Astrocyte (in vitro differentiated cells and primary cell): ENCODE measurements at regions not wholly inside any gene's neighbourhood (a gene's known extent, or its start where the extent isn't known, plus 50 kb on each side); places are given as distances from the start of the nearest gene placed in this dataset.

Experiments
- DNase-seq: peaks from one replicate; pipeline ENCODE4 v3.0.0-alpha.2; 2010; ENCODE audit warnings: low read depth
- FAIRE-seq: peaks from 2 replicates; lab custom pipeline; 2011; peaks lifted over from hg19 to GRCh38; lab: Jason Lieb, UNC
- H2AFZ ChIP-seq: 2 replicates; pipeline ENCODE4 v1.6.0; 2012; ENCODE audit warnings: low read depth, low read length, inconsistent platforms
- H3K27ac ChIP-seq: 2 replicates; pipeline ENCODE4 v1.5.1; 2011; ENCODE audit warnings: low read depth, low read length, inconsistent platforms
- H3K27me3 ChIP-seq: 2 replicates; pipeline ENCODE4 v1.6.0; 2011; ENCODE audit warnings: low read length, inconsistent platforms; ENCODE audit not compliant: insufficient read depth
- H3K36me3 ChIP-seq: 2 replicates; pipeline ENCODE4 v1.5.1; 2011; ENCODE audit warnings: low read length, inconsistent platforms; ENCODE audit not compliant: insufficient read depth
- H3K4me1 ChIP-seq: 2 replicates; pipeline ENCODE4 v1.5.1; 2011; ENCODE audit warnings: low read length, inconsistent platforms; ENCODE audit not compliant: insufficient read depth
- H3K4me2 ChIP-seq: 2 replicates; pipeline ENCODE4 v1.6.0; 2012; ENCODE audit warnings: low read length, inconsistent platforms
- H3K4me3 ChIP-seq: 2 replicates; pipeline ENCODE4 v1.5.1; 2011; ENCODE audit warnings: low read depth, mild to moderate bottlenecking, low read length, inconsistent platforms; ENCODE audit not compliant: insufficient read depth
- H3K79me2 ChIP-seq: 2 replicates; pipeline ENCODE4 v1.6.0; 2012; ENCODE audit warnings: mild to moderate bottlenecking, low read length, inconsistent platforms; ENCODE audit not compliant: insufficient read depth
- H3K9ac ChIP-seq: 2 replicates; pipeline ENCODE4 v1.6.0; 2012; ENCODE audit warnings: mild to moderate bottlenecking, low read length, inconsistent platforms
- H3K9me3 ChIP-seq: 2 replicates; pipeline ENCODE4 v1.5.1; 2012; ENCODE audit warnings: low read depth, mild to moderate bottlenecking, low read length, inconsistent platforms; ENCODE audit not compliant: insufficient read depth
- H4K20me1 ChIP-seq: 2 replicates; pipeline ENCODE4 v1.6.0; 2012; ENCODE audit warnings: low read length, inconsistent platforms; ENCODE audit not compliant: insufficient read depth
- H3K27ac Mint-ChIP-seq: one replicate; pipeline ENCODE4 v1.8.0; 2021; ENCODE audit warnings: mild to moderate bottlenecking, mixed read lengths; ENCODE audit not compliant: unreplicated experiment
- H3K27me3 Mint-ChIP-seq: one replicate; pipeline ENCODE4 v1.8.0; 2021; ENCODE audit warnings: low read depth, mixed read lengths; ENCODE audit not compliant: unreplicated experiment
- H3K36me3 Mint-ChIP-seq: one replicate; pipeline ENCODE4 v1.8.0; 2021; ENCODE audit warnings: low read depth, mixed read lengths; ENCODE audit not compliant: unreplicated experiment
- H3K4me1 Mint-ChIP-seq: one replicate; pipeline ENCODE4 v1.8.0; 2021; ENCODE audit warnings: low read depth, mixed read lengths; ENCODE audit not compliant: unreplicated experiment
- H3K4me3 Mint-ChIP-seq: one replicate; pipeline ENCODE4 v1.8.0; 2021; ENCODE audit warnings: mild to moderate bottlenecking, moderate library complexity, mixed read lengths; ENCODE audit not compliant: unreplicated experiment
- H3K9me3 Mint-ChIP-seq: one replicate; pipeline ENCODE4 v1.8.0; 2021; ENCODE audit warnings: mild to moderate bottlenecking, mixed read lengths; ENCODE audit not compliant: unreplicated experiment
- EZH2 ChIP-seq: IDR thresholded peaks from 2 replicates; pipeline ENCODE4 v1.6.1; 2012; ENCODE audit warnings: mild to moderate bottlenecking, low read length, inconsistent platforms; ENCODE audit not compliant: insufficient read depth
- TF ChIP-seq, protein P1 (sequence below): IDR thresholded peaks from 2 replicates; pipeline ENCODE4 v1.5.1; 2011; ENCODE audit warnings: low read depth, mild to moderate bottlenecking, inconsistent platforms, low read length, moderate library complexity; ENCODE audit not compliant: insufficient read depth

DNA sequence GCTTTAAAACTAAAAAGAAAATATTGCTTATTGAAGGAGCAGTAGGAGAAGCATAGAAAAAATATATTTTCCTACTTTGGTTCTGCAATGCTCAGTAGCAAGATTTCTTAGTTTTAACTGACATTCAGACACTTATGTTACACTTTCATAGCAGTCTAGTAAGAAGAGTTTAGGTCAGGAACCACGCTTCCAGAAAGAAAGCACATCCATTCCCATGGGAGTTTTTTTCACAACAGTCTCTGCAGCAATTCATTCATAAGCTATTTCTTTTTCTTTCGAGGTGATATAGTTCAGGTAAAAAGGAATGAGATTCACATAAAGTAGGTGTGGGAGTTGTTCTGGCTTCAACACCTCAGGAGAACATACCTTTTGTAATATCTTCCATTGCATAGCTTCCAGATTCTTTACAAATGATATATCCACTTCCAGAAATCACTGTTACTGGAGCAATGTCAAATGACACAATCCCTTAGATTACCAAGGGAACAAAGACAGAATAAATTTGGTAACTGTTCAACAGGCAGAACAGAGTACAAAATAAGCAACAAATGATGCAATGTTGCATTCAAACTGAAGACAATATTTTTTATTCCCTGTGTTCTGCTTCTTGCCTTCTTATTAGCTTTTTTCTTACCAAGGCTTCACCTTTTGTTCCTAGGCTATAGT lies 95.2 kb upstream of the GULP1 start:
- Histone ChIP-seq H3K36me3 (no peaks in the 10 kb centered on the region), H3K27ac (no peak overlapping the region), H3K79me2 (no peaks in the 10 kb centered on the region), H3K27me3 (no peaks in the 10 kb centered on the region), H3K4me1 (peaks cover 17% of the 10 kb centered on the region), H2AFZ (peak overlapping the region; percentile 8), H4K20me1 (no peaks in the 10 kb centered on the region), H3K4me2 (no peak overlapping the region), H3K9ac (no peak overlapping the region), H3K9me3 (no peaks in the 10 kb centered on the region), H3K4me3 (no peak overlapping the region)
- Mint-ChIP-seq H3K4me3 (no peak overlapping the region), H3K27ac (peak overlapping the region; percentile 50), H3K4me1 (peaks cover 37% of the 10 kb centered on the region), H3K9me3 (no peaks in the 10 kb centered on the region), H3K36me3 (no peaks in the 10 kb centered on the region), H3K27me3 (no peaks in the 10 kb centered on the region)
- FAIRE-seq (peak; percentile 54), DNase-seq (peak; percentile 37)
- TF ChIP-seq EZH2: no peak
- TF ChIP-seq, protein P1, sequence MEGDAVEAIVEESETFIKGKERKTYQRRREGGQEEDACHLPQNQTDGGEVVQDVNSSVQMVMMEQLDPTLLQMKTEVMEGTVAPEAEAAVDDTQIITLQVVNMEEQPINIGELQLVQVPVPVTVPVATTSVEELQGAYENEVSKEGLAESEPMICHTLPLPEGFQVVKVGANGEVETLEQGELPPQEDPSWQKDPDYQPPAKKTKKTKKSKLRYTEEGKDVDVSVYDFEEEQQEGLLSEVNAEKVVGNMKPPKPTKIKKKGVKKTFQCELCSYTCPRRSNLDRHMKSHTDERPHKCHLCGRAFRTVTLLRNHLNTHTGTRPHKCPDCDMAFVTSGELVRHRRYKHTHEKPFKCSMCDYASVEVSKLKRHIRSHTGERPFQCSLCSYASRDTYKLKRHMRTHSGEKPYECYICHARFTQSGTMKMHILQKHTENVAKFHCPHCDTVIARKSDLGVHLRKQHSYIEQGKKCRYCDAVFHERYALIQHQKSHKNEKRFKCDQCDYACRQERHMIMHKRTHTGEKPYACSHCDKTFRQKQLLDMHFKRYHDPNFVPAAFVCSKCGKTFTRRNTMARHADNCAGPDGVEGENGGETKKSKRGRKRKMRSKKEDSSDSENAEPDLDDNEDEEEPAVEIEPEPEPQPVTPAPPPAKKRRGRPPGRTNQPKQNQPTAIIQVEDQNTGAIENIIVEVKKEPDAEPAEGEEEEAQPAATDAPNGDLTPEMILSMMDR: no peak

DNA sequence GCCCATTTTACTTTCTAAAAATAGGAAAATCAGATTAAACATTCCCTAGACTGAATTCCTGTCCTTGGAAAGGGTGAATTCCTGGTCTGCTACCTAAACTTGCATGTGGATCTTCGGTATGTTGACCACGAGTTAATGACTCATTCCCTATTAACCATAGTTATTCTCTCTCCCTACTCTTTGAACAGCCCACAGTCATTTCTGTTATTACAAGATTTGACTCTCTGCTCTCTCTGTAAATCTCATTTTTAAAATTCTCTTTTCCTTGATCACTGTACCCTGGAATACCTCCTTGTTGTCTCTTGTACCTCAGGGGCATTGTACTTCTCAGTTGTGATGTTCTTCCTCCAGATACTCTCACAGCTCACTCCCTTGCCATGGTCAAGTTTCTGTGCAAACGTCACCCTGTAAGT lies 92.0 kb upstream of the GULP1 start:
- H3K27me3 Mint-ChIP-seq: no peaks in the 10 kb centered on the region
- Histone ChIP-seq H3K4me3 (no peak overlapping the region), H3K36me3 (no peaks in the 10 kb centered on the region), H4K20me1 (no peaks in the 10 kb centered on the region), H3K27me3 (no peaks in the 10 kb centered on the region), H2AFZ (no peak overlapping the region), H3K79me2 (no peaks in the 10 kb centered on the region), H3K4me2 (peak overlapping the region; percentile 60), H3K4me1 (peaks cover 17% of the 10 kb centered on the region), H3K27ac (peak overlapping the region; percentile 79), H3K9me3 (no peaks in the 10 kb centered on the region), H3K9ac (peak overlapping the region; percentile 56)
- TF ChIP-seq, protein P1: no peak
- TF ChIP-seq EZH2: no peak
- no peak overlapping the region for H3K4me3 Mint-ChIP-seq
- peaks cover 32% of the 10 kb centered on the region for H3K4me1 Mint-ChIP-seq
- H3K9me3 Mint-ChIP-seq: no peaks in the 10 kb centered on the region
- DNase-seq (peak; percentile 98), FAIRE-seq (peak; percentile 100)
- peak overlapping the region; percentile 89 for H3K27ac Mint-ChIP-seq
- H3K36me3 Mint-ChIP-seq: no peaks in the 10 kb centered on the region

DNA sequence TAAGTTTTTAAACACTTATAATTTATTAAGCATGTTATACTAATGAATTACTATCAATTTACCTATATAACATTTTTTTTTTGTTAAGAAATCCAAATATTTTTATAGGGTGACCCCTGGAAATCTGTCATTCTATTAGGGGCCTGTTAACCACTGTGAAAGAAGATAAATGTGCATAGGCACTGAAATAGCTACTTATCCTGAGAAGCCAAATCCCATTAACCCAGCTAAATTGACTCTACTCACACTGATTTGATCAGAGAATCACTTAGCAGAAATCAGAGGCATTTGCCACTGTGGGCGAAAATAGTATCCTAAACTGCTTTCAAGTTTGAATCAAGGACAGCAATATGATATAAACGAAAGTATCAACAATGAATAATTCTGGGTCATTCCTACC lies 90.0 kb upstream of the GULP1 start:
- peaks cover 27% of the 10 kb centered on the region for H3K4me1 Mint-ChIP-seq
- Histone ChIP-seq H3K36me3 (no peaks in the 10 kb centered on the region), H3K4me1 (peaks cover 12% of the 10 kb centered on the region), H3K9ac (no peak overlapping the region), H3K27ac (no peak overlapping the region), H4K20me1 (no peaks in the 10 kb centered on the region), H3K9me3 (no peaks in the 10 kb centered on the region), H3K4me3 (no peak overlapping the region), H2AFZ (no peak overlapping the region), H3K27me3 (no peaks in the 10 kb centered on the region), H3K79me2 (no peaks in the 10 kb centered on the region), H3K4me2 (no peak overlapping the region)
- no peaks in the 10 kb centered on the region for H3K27me3 Mint-ChIP-seq
- DNase-seq (no peak), FAIRE-seq (no peak)
- H3K36me3 Mint-ChIP-seq: no peaks in the 10 kb centered on the region
- TF ChIP-seq, protein P1: no peak
- TF ChIP-seq EZH2: no peak
- no peak overlapping the region for H3K4me3 Mint-ChIP-seq
- H3K9me3 Mint-ChIP-seq: no peaks in the 10 kb centered on the region
- H3K27ac Mint-ChIP-seq: no peak overlapping the region
